Calu3 (cell line): ENCODE measurements at regions not wholly inside any gene's neighbourhood (a gene's known extent, or its start where the extent isn't known, plus 50 kb on each side); places are given as distances from the start of the nearest gene placed in this dataset.

Source experiments
- BruUV-seq: library from RNA; stranded (reverse); fragments of 400-500 nt; replicated peaks from 2 replicates; lab custom pipeline; 2021; lab: Mats Ljungman, UMichigan
- CTCF ChIA-PET: fragments of 300-600 bp; sonication (Branson Sonifier 250); formaldehyde crosslinking; loops from one replicate; lab custom pipeline; 2022; ENCODE audit warnings: antibody characterized with exemption; lab: Charles Lee
- DNase-seq: peaks from one replicate; pipeline ENCODE4 v3.0.0; 2022
- H3K27ac Mint-ChIP-seq: one replicate; pipeline ENCODE4 v1.8.0; 2022; ENCODE audit warnings: mixed read lengths; ENCODE audit not compliant: unreplicated experiment
- H3K27me3 Mint-ChIP-seq: one replicate; pipeline ENCODE4 v1.8.0; 2022; ENCODE audit warnings: mixed read lengths; ENCODE audit not compliant: unreplicated experiment
- H3K36me3 Mint-ChIP-seq: one replicate; pipeline ENCODE4 v1.8.0; 2022; ENCODE audit warnings: mild to moderate bottlenecking, moderate library complexity, mixed read lengths; ENCODE audit not compliant: insufficient read depth, unreplicated experiment
- H3K4me1 Mint-ChIP-seq: one replicate; pipeline ENCODE4 v1.8.0; 2022; ENCODE audit warnings: mild to moderate bottlenecking, low read depth, mixed read lengths; ENCODE audit not compliant: unreplicated experiment
- H3K4me3 Mint-ChIP-seq: one replicate; pipeline ENCODE4 v1.8.0; 2022; ENCODE audit warnings: mild to moderate bottlenecking, low read depth, moderate library complexity, mixed read lengths; ENCODE audit not compliant: unreplicated experiment
- H3K9me3 Mint-ChIP-seq: one replicate; pipeline ENCODE4 v1.8.0; 2022; ENCODE audit warnings: low read depth, mixed read lengths; ENCODE audit not compliant: unreplicated experiment
- CTCF ChIP-seq: fragments of 200-600 bp; IDR thresholded peaks from one replicate; pipeline ENCODE4 v1.8.0; 2022; ENCODE audit warnings: antibody characterized with exemption; ENCODE audit not compliant: unreplicated experiment
- intact Hi-C: fragments of 100-400 bp; cut with micrococcal nuclease; formaldehyde crosslinking; loops from one replicate; pipeline ENCODE4 v1.10.0; 2022; ENCODE audit not compliant: unreplicated experiment

GRCh38 chr4:126012691-126013290 lies 698.0 kb downstream of the FAT4 start:
- H3K4me1 Mint-ChIP-seq: no peaks in the 10 kb centered on the region
- H3K4me3 Mint-ChIP-seq: no peak overlapping the region
- H3K36me3 Mint-ChIP-seq: no peaks in the 10 kb centered on the region
- H3K27ac Mint-ChIP-seq: no peak overlapping the region
- TF ChIP-seq CTCF: no peak
- BruUV-seq: no TSS peak
- no peak for DNase-seq
- H3K9me3 Mint-ChIP-seq: peaks cover 3% of the 10 kb centered on the region
- intact Hi-C loops: no loop called here
- H3K27me3 Mint-ChIP-seq: no peaks in the 10 kb centered on the region
- CTCF ChIA-PET: no interaction called here

- H3K27me3 Mint-ChIP-seq: no peaks in the 10 kb centered on the region
- intact Hi-C loops: no loop called here
- CTCF ChIA-PET: no interaction called here
- H3K4me3 Mint-ChIP-seq: no peak overlapping the region
- no peaks in the 10 kb centered on the region for H3K4me1 Mint-ChIP-seq
- no peak for TF ChIP-seq CTCF
- no peaks in the 10 kb centered on the region for H3K36me3 Mint-ChIP-seq
- no peak overlapping the region for H3K27ac Mint-ChIP-seq
- BruUV-seq: no TSS peak
- no peaks in the 10 kb centered on the region for H3K9me3 Mint-ChIP-seq
- DNase-seq: no peak
These were observed 703.5 kb downstream of the FAT4 start for GRCh38 chr4:126018274-126018673.

GRCh38 chr4:126023896-126024295 lies 709.1 kb downstream of the FAT4 start:
- intact Hi-C loops: no loop called here
- TF ChIP-seq CTCF: no peak
- DNase-seq: no peak
- no peak overlapping the region for H3K27ac Mint-ChIP-seq
- CTCF ChIA-PET: no interaction called here
- no peaks in the 10 kb centered on the region for H3K4me1 Mint-ChIP-seq
- H3K4me3 Mint-ChIP-seq: no peak overlapping the region
- no peaks in the 10 kb centered on the region for H3K27me3 Mint-ChIP-seq
- H3K9me3 Mint-ChIP-seq: no peaks in the 10 kb centered on the region
- no TSS peak for BruUV-seq
- H3K36me3 Mint-ChIP-seq: no peaks in the 10 kb centered on the region

- no peaks in the 10 kb centered on the region for H3K4me1 Mint-ChIP-seq
- H3K36me3 Mint-ChIP-seq: no peaks in the 10 kb centered on the region
- CTCF ChIA-PET: no interaction called here
- intact Hi-C loops: no loop called here
- no peaks in the 10 kb centered on the region for H3K9me3 Mint-ChIP-seq
- no peak overlapping the region for H3K4me3 Mint-ChIP-seq
- no peak for TF ChIP-seq CTCF
- no peak overlapping the region for H3K27ac Mint-ChIP-seq
- H3K27me3 Mint-ChIP-seq: no peaks in the 10 kb centered on the region
- BruUV-seq: no TSS peak
- DNase-seq: no peak
These were observed 712.8 kb downstream of the FAT4 start for GRCh38 chr4:126027601-126028000.
